WTC11 (cell line): ENCODE measurements at regions not wholly inside any gene's neighbourhood (a gene's known extent, or its start where the extent isn't known, plus 50 kb on each side); places are given as distances from the start of the nearest gene placed in this dataset.

Source experiments
- ATAC-seq: fragments of 200-7000 bp; cut with Tn5 transposase; 2 replicates; pipeline ENCODE4 v1.10.0; 2021; ENCODE audit warnings: mild to moderate bottlenecking, moderate library complexity
- CTCF ChIA-PET: fragments of 300-600 bp; sonication (Branson Sonifier 250); formaldehyde crosslinking; loops from one replicate; lab custom pipeline; 2021; ENCODE audit warnings: antibody characterized with exemption; lab: Charles Lee
- POLR2A ChIA-PET: fragments of 350-600 bp; sonication (Branson Sonifier 250); formaldehyde crosslinking; loops from one replicate; lab custom pipeline; 2021; ENCODE audit warnings: antibody characterized with exemption; lab: Charles Lee
- DNase-seq: peaks from one replicate; pipeline ENCODE4 v3.0.0; 2021; ENCODE audit warnings: low spot score
- H3K27ac Mint-ChIP-seq: 2 replicates; pipeline ENCODE4 v1.8.0; 2021; ENCODE audit warnings: mixed read lengths
- H3K27me3 Mint-ChIP-seq: 2 replicates; pipeline ENCODE4 v1.8.0; 2021; ENCODE audit warnings: low read depth, mild to moderate bottlenecking, moderate library complexity, mixed read lengths
- H3K36me3 Mint-ChIP-seq: 2 replicates; pipeline ENCODE4 v1.8.0; 2021; ENCODE audit warnings: mixed read lengths
- H3K4me1 Mint-ChIP-seq: 2 replicates; pipeline ENCODE4 v1.8.0; 2022; ENCODE audit warnings: mixed read lengths
- H3K4me3 Mint-ChIP-seq: 2 replicates; pipeline ENCODE4 v1.8.0; 2021; ENCODE audit warnings: mild to moderate bottlenecking, moderate library complexity, mixed read lengths
- H3K9me3 Mint-ChIP-seq: 2 replicates; pipeline ENCODE4 v1.8.0; 2021; ENCODE audit warnings: mixed read lengths
- ARID4B ChIP-seq: sonication (generic); formaldehyde crosslinking; IDR thresholded peaks from 2 replicates; pipeline ENCODE4 v1.8.0; 2023; ENCODE audit warnings: missing genetic modification reagents, mild to moderate bottlenecking, borderline replicate concordance
- ATF2 ChIP-seq: sonication (generic); formaldehyde crosslinking; IDR thresholded peaks from 2 replicates; pipeline ENCODE4 v1.8.1; 2022; ENCODE audit warnings: low read depth, missing genetic modification reagents, borderline replicate concordance
- E2F4 ChIP-seq: sonication (generic); formaldehyde crosslinking; IDR thresholded peaks from 2 replicates; pipeline ENCODE4 v1.8.1; 2022; ENCODE audit warnings: low read depth, mild to moderate bottlenecking, moderate library complexity, missing genetic modification reagents, borderline replicate concordance
- E2F5 ChIP-seq: sonication (generic); formaldehyde crosslinking; IDR thresholded peaks from 2 replicates; pipeline ENCODE4 v1.8.1; 2022; ENCODE audit warnings: mild to moderate bottlenecking, moderate library complexity, missing genetic modification reagents
- EMX1 ChIP-seq: fragments of 250-450 bp; sonication (Bioruptor Pico); IDR thresholded peaks from 2 replicates; pipeline ENCODE4 v1.8.0; 2021; ENCODE audit warnings: mild to moderate bottlenecking
- FOXK1 ChIP-seq: sonication (generic); formaldehyde crosslinking; IDR thresholded peaks from 2 replicates; pipeline ENCODE4 v1.8.0; 2022; ENCODE audit warnings: mild to moderate bottlenecking, moderate library complexity, missing genetic modification reagents
- GABPB1 ChIP-seq: sonication (generic); formaldehyde crosslinking; IDR thresholded peaks from 2 replicates; pipeline ENCODE4 v1.8.1; 2023; ENCODE audit warnings: mild to moderate bottlenecking, missing genetic modification reagents
- IRF1 ChIP-seq: sonication (generic); formaldehyde crosslinking; IDR thresholded peaks from 2 replicates; pipeline ENCODE4 v1.8.0; 2023; ENCODE audit warnings: missing genetic modification reagents
- MLX ChIP-seq: sonication (generic); formaldehyde crosslinking; IDR thresholded peaks from 2 replicates; pipeline ENCODE4 v1.8.1; 2023; ENCODE audit warnings: mild to moderate bottlenecking, missing genetic modification reagents, moderate library complexity
- NFE2L1 ChIP-seq: sonication (generic); formaldehyde crosslinking; IDR thresholded peaks from 2 replicates; pipeline ENCODE4 v1.8.1; 2023; ENCODE audit warnings: missing genetic modification reagents
- NR1H2 ChIP-seq: sonication (generic); formaldehyde crosslinking; IDR thresholded peaks from 2 replicates; pipeline ENCODE4 v1.9.0; 2021; ENCODE audit warnings: mild to moderate bottlenecking, moderate library complexity, missing genetic modification reagents
- NR2C2 ChIP-seq: sonication (generic); formaldehyde crosslinking; IDR thresholded peaks from 2 replicates; pipeline ENCODE4 v1.8.0; 2022; ENCODE audit warnings: mild to moderate bottlenecking, missing genetic modification reagents
- STAT6 ChIP-seq: sonication (generic); formaldehyde crosslinking; conservative IDR thresholded peaks from 2 replicates; pipeline ENCODE4 v1.8.1; 2023; ENCODE audit warnings: mild to moderate bottlenecking, low read depth, missing genetic modification reagents, moderate library complexity
- TP53 ChIP-seq: sonication (generic); formaldehyde crosslinking; IDR thresholded peaks from 2 replicates; pipeline ENCODE4 v1.8.1; 2023; ENCODE audit warnings: mild to moderate bottlenecking, missing genetic modification reagents
- ZBTB43 ChIP-seq: sonication (generic); formaldehyde crosslinking; IDR thresholded peaks from 2 replicates; pipeline ENCODE4 v1.8.1; 2023; ENCODE audit warnings: mild to moderate bottlenecking, missing genetic modification reagents
- ZNF416 ChIP-seq: fragments of 250-450 bp; sonication (Bioruptor Pico); IDR thresholded peaks from 2 replicates; pipeline ENCODE4 v1.9.0; 2021; ENCODE audit warnings: mild to moderate bottlenecking, inconsistent platforms
- ZNF425 ChIP-seq: fragments of 250-450 bp; sonication (Bioruptor Pico); conservative IDR thresholded peaks from 2 replicates; pipeline ENCODE4 v1.9.0; 2021; ENCODE audit warnings: mild to moderate bottlenecking

- TF ChIP-seq ZNF425 (no peak), NR2C2 (CRISPR knock-in tag) (no peak), NFE2L1 (no peak), NR1H2 (CRISPR knock-in tag) (no peak)
These were observed 82.8 kb downstream of the TFAP2A start (continued) for GRCh38 chr6:10332111-10332510.

- ATAC-seq (no peak), DNase-seq (no peak)
- CTCF ChIA-PET = no interaction called here
- Mint-ChIP-seq H3K36me3 (no peaks in the 10 kb centered on the region), H3K27me3 (no peaks in the 10 kb centered on the region), H3K27ac (no peak overlapping the region), H3K4me1 (peaks cover 7% of the 10 kb centered on the region; the same call in 1 of the 2 replicates), H3K4me3 (no peak overlapping the region), H3K9me3 (no peaks in the 10 kb centered on the region)
- POLR2A ChIA-PET = no interaction called here
- no peak for TF ChIP-seq FOXK1 (CRISPR knock-in tag)
- no peak for TF ChIP-seq STAT6
- TF ChIP-seq ARID4B (CRISPR knock-in tag) = no peak
- no peak for TF ChIP-seq IRF1
- no peak for TF ChIP-seq MLX (CRISPR knock-in tag)
- TF ChIP-seq E2F5 = no peak
- no peak for TF ChIP-seq ATF2 (CRISPR knock-in tag)
- TF ChIP-seq ZBTB43 = no peak
- TF ChIP-seq GABPB1 (CRISPR knock-in tag) = no peak
- TF ChIP-seq ZNF425 = no peak
- TF ChIP-seq ZNF416 (CRISPR knock-in tag) = no peak
- TF ChIP-seq E2F4 = no peak
- TF ChIP-seq TP53 (CRISPR knock-in tag) = no peak
- no peak for TF ChIP-seq EMX1 (CRISPR knock-in tag)
These were observed 83.4 kb downstream of the TFAP2A start for GRCh38 chr6:10331334-10331968.
